Mammary epithelial cell (primary cell): ENCODE measurements at regions not wholly inside any gene's neighbourhood (a gene's known extent, or its start where the extent isn't known, plus 50 kb on each side); places are given as distances from the start of the nearest gene placed in this dataset.

Experiments used
- CTCF ChIP-seq, 2 donors: IDR thresholded peaks in 1 of 2; conservative IDR thresholded peaks in 1 of 2; 2 replicates each; pipeline ENCODE4 v1.5.1; 2011 to 2012; ENCODE audit warnings: inconsistent platforms in 2 of 2, low read length in 2 of 2, mild to moderate bottlenecking in 2 of 2, control low read depth in 1 of 2, low read depth in 1 of 2; ENCODE audit not compliant: insufficient read depth in 1 of 2; ENCODE audit errors: extremely low read depth in 1 of 2
- EZH2 ChIP-seq: IDR thresholded peaks from 2 replicates; pipeline ENCODE4 v1.6.1; 2012; ENCODE audit warnings: low read length, inconsistent platforms, borderline replicate concordance

GRCh38 chr7:69036301-69036700 is 562.0 kb upstream of the AUTS2 start:
- TF ChIP-seq CTCF (conservative IDR thresholded peaks at IDR 0.05 in 1 of 2, IDR thresholded peaks at IDR 0.05 in 1 of 2; ENCODE audit: extremely low read depth in 1 of 2, insufficient read depth in 1 of 2, low read depth in 1 of 2, low read length in 2 of 2) (no peak), EZH2 (no peak)
